ENCODE measurements at regions not wholly inside any gene's neighbourhood (a gene's known extent, or its start where the extent isn't known, plus 50 kb on each side); places are given as distances from the start of the nearest gene placed in this dataset.

DNA sequence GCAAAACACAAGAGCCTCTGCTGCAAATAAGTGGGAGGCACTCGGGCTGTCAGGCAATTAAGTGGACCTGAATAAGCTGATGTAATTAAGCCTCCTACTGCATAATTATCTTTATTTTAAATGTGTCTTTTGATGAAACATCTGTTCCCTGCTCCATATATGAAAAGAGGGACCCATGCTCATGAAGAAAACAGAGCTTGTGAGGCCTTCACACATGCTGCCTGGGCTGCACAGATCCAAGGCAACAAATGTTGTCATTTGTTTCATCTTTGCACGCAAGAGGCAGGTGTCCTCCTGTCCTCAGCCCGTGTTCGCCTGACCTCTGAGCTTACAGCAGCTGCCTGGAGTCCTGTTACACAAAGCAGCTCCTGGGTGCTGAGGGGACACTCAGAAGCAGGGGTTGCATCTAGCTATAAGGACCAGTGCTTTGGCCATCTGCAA is 381.1 kb downstream of the ZNF608 start:
- Histone ChIP-seq H3K4me3 (no peak overlapping the region), H3K36me3 (no peaks in the 10 kb centered on the region), H3K9ac (no peak overlapping the region), H3K9me3 (replicated peaks in 1 of 11) (peaks cover 6 to 20% (median 11%) of the 10 kb centered on the region in 11 experiments; a peak in 15 of 22 replicates), H3K4me1 (no peaks in the 10 kb centered on the region), H4K20me1 (no peaks in the 10 kb centered on the region), H3K4me2 (no peak overlapping the region), H3K27me3 (no peaks in the 10 kb centered on the region), H3K27ac (no peak overlapping the region)
- no peak for TF ChIP-seq Cebpa-rat (IDR thresholded peaks at IDR 0.05)

DNA sequence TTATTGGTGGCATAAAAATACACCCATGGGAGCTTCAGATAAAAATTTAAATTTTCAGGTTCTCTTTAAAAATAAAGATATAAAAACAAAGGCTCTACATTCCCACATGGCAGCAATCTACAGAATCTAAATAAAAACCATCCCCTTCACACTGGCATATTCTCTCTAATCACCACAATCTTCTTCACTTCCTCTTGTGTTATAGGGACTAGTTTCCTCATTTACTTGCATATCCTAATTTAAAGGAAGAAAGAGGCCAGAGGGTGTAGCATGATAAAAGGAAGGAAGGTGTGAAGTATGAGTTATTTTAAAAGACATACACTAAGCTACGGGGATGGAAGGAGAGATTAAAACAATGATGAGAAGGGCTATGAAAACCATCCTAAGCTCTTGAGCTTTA is 390.5 kb downstream of the ZNF608 start:
- H3K9ac ChIP-seq, result no peak overlapping the region
- peak overlapping the region in 2 of 11 experiments; percentile 32 to 46; a peak in 2 of 22 replicates for H3K4me2 ChIP-seq
- H3K4me1 ChIP-seq, result peaks cover 0 to 12% (median 0%) of the 10 kb centered on the region in 10 experiments; a peak in 4 of 20 replicates

DNA sequence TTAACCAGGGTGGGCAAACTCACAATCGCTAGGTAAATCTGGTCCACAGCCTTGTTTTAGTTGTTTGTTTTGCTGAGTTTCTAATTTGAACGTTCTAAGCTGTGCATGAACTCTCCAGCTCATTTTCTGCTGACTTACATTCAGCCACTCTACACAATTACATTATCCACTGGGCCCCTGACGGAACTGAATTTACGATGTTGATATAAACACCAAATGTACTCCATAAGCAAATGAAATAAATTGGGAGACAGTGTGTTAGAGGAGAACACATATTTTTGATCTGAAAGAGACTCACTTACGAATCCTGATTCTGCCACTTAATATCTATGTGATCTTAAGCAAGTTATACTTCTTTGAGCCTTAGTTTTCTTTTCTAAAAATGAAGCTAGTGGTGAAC is 393.4 kb downstream of the ZNF608 start:
- Histone ChIP-seq H3K9ac (no peak overlapping the region), H3K4me2 (no peak overlapping the region), H3K4me1 (peaks cover 0 to 29% (median 0%) of the 10 kb centered on the region in 10 experiments; a peak in 4 of 20 replicates), H3K27me3 (no peaks in the 10 kb centered on the region), H3K27ac (no peak overlapping the region), H4K20me1 (no peaks in the 10 kb centered on the region), H3K36me3 (no peaks in the 10 kb centered on the region), H3K9me3 (replicated peaks in 1 of 11) (peaks cover 0 to 20% (median 0%) of the 10 kb centered on the region in 11 experiments; a peak in 2 of 22 replicates), H3K4me3 (no peak overlapping the region)
- no peak for TF ChIP-seq Cebpa-rat (IDR thresholded peaks at IDR 0.05)

More for the DNA sequence above, 390.5 kb downstream of the ZNF608 start:
- Histone ChIP-seq H3K36me3 (no peaks in the 10 kb centered on the region), H3K4me3 (no peak overlapping the region), H3K27me3 (no peaks in the 10 kb centered on the region), H4K20me1 (no peaks in the 10 kb centered on the region), H3K9me3 (replicated peaks in 1 of 11) (peaks cover 0 to 26% (median 5%) of the 10 kb centered on the region in 11 experiments; a peak in 3 of 22 replicates), H3K27ac (no peak overlapping the region)
- TF ChIP-seq Cebpa-rat (IDR thresholded peaks at IDR 0.05), result no peak

DNA sequence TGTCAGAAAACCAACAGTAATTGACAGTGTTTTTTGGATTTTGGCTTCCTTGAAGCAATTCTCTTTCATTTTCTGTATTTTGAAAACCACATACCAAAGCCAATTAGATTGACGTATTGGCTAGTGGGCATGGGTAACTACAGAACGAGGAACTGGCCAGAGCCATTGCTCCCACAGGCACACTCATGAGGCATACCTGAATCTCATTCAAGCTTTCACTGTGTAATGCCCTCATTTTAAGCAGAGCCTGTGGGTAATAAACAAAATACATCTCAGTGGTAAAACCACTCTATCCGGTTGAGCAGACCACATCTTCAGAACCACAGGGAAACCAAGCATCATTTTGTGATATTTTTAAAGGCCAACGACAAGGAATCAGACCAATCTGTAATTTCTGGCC is 394.1 kb downstream of the ZNF608 start:
- Histone ChIP-seq H3K9ac (no peak overlapping the region), H3K36me3 (no peaks in the 10 kb centered on the region), H3K4me1 (peaks cover 0 to 29% (median 0%) of the 10 kb centered on the region in 10 experiments; a peak in 4 of 20 replicates), H3K4me3 (no peak overlapping the region), H4K20me1 (no peaks in the 10 kb centered on the region), H3K9me3 (replicated peaks in 1 of 11) (peaks cover 0 to 18% (median 0%) of the 10 kb centered on the region in 11 experiments; a peak in 2 of 22 replicates), H3K27me3 (no peaks in the 10 kb centered on the region), H3K27ac (no peak overlapping the region), H3K4me2 (no peak overlapping the region)
- no peak for TF ChIP-seq Cebpa-rat (IDR thresholded peaks at IDR 0.05)

DNA sequence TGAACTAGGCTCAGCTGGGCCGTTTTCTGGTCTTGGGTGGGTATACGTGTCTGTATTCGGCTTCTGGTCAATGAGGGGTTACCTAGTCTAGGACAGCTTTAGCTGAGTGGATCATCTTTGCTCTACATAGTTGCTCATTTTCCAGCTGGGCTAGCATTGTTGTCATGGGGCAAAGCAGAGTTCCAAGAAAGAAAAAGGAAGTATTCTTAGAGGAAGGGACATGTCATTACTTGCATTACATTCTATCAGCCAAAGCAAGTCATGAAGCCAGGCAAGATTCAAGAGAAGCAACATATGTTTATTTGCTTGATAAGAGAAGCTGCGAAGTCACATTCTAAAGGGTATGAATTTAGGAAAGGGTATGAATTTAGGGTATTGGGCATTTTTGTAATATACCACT is 396.5 kb downstream of the ZNF608 start:
- Histone ChIP-seq H3K4me3 (no peak overlapping the region), H4K20me1 (no peaks in the 10 kb centered on the region), H3K4me1 (peaks cover 0 to 16% (median 0%) of the 10 kb centered on the region in 10 experiments; a peak in 2 of 20 replicates), H3K4me2 (peak overlapping the region in 2 of 11 experiments; percentile 0 to 60; a peak in 2 of 22 replicates), H3K36me3 (no peaks in the 10 kb centered on the region), H3K27ac (no peak overlapping the region; a peak in 1 of 22 replicates), H3K9me3 (replicated peaks in 1 of 11) (peaks cover 0 to 7% (median 0%) of the 10 kb centered on the region in 11 experiments; a peak in 1 of 22 replicates), H3K9ac (no peak overlapping the region), H3K27me3 (no peaks in the 10 kb centered on the region)
- no peak for TF ChIP-seq Cebpa-rat (IDR thresholded peaks at IDR 0.05)

DNA sequence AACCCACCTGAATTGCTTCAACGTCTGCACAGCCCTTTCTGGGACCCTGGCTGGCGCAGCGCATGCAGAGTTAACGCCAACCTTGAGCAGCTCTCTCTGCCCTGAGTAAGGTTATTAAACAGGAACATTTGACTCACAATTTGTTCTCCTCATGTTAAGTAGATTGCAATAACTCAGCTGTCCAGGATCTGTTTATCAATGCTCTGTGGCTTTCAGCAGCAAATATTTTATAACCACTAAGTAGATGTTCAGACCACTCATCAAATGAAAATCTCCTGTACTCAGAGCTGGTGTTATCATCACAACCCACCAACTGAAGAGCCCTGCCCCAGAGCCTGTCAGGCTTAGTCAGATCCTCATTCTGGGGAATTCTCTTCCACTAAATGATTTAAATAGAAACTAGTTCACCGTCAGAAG is 403.0 kb downstream of the ZNF608 start:
- H3K4me3 ChIP-seq, result no peak overlapping the region
- no peaks in the 10 kb centered on the region for H3K36me3 ChIP-seq
- H3K9me3 ChIP-seq (replicated peaks in 1 of 11), result no peaks in the 10 kb centered on the region
- H3K4me2 ChIP-seq, result no peak overlapping the region
- no peak overlapping the region for H3K27ac ChIP-seq
- no peaks in the 10 kb centered on the region for H3K27me3 ChIP-seq
- TF ChIP-seq Cebpa-rat (IDR thresholded peaks at IDR 0.05), result no peak
- H3K9ac ChIP-seq, result no peak overlapping the region
- no peaks in the 10 kb centered on the region for H3K4me1 ChIP-seq
- H4K20me1 ChIP-seq, result no peaks in the 10 kb centered on the region

DNA sequence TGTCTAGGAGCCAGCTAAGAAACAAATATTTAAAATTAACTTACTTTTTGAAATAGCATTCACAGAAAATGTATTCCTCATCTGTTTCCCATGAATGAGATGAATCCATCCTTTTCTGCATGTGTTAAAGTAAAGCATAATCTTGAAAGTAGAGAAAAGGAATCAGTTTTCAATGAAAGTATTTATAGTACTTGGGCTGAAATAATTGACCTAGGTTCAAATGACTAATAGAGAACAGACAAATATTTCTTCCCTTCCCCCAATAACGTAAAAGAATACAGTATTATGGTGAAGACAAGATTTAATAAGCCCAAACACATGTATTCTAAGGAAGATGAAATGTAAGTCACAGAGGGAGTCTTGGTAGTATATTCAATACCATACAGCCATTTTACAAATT is 403.5 kb downstream of the ZNF608 start:
- H3K9me3 ChIP-seq (replicated peaks in 1 of 11), result no peaks in the 10 kb centered on the region
- no peaks in the 10 kb centered on the region for H4K20me1 ChIP-seq
- TF ChIP-seq Cebpa-rat (IDR thresholded peaks at IDR 0.05), result no peak
- no peak overlapping the region for H3K27ac ChIP-seq
- no peak overlapping the region for H3K9ac ChIP-seq
- H3K4me3 ChIP-seq, result no peak overlapping the region
- no peaks in the 10 kb centered on the region for H3K36me3 ChIP-seq
- no peaks in the 10 kb centered on the region for H3K4me1 ChIP-seq
- H3K27me3 ChIP-seq, result no peaks in the 10 kb centered on the region
- no peak overlapping the region for H3K4me2 ChIP-seq

DNA sequence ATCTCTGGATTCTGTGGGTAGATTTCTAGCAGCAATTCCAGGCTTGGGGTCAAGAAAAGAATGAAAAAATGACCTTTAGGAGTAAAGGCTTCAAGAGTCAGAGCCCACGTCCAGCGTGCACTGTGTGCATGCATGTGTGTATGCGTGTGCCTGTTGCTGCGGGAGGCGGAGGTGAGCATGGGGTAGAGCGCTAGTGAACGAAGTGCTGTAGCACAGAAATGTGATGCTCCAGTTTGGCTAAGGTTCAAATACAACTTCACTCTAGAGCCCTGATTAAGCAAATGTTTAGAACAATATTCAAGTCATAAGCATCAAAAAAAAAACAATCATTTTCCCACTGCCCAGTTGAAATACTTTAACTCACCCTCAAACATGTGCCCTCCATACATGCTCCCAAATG is 403.9 kb downstream of the ZNF608 start:
- H3K4me3 ChIP-seq, result no peak overlapping the region
- H3K9me3 ChIP-seq (replicated peaks in 1 of 11), result no peaks in the 10 kb centered on the region
- no peak overlapping the region for H3K27ac ChIP-seq
- H3K9ac ChIP-seq, result no peak overlapping the region
- no peaks in the 10 kb centered on the region for H3K4me1 ChIP-seq
- no peaks in the 10 kb centered on the region for H3K27me3 ChIP-seq
- no peaks in the 10 kb centered on the region for H3K36me3 ChIP-seq
- TF ChIP-seq Cebpa-rat (IDR thresholded peaks at IDR 0.05), result no peak
- no peaks in the 10 kb centered on the region for H4K20me1 ChIP-seq
- H3K4me2 ChIP-seq, result no peak overlapping the region

DNA sequence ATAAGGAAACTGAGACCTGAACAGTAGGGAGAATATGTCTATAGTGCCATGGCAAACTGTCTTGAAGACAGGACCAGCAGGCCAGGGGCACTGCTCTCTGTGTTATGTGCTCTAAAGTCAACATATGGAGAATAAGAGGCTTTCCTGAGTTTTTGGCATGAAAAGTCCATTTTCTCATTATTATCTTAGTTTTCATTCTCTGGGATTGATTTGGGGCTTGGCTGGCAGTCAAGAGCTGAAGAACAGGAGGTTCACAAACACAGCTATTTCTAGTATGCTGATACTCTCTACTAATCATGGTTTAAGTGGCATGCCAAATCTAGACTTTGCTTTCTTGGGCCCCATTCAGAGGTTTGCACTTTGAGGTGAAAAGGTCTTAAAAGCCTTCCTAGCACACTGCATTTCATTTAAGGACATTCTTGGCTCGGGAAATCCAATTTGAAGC is 404.4 kb downstream of the ZNF608 start:
- H3K4me3 ChIP-seq, result no peak overlapping the region
- no peak for TF ChIP-seq Cebpa-rat (IDR thresholded peaks at IDR 0.05)
- no peaks in the 10 kb centered on the region for H3K4me1 ChIP-seq
- H3K36me3 ChIP-seq, result no peaks in the 10 kb centered on the region
- H4K20me1 ChIP-seq, result no peaks in the 10 kb centered on the region
- no peak overlapping the region for H3K4me2 ChIP-seq
- H3K27me3 ChIP-seq, result no peaks in the 10 kb centered on the region
- H3K27ac ChIP-seq, result no peak overlapping the region
- H3K9me3 ChIP-seq (replicated peaks in 1 of 11), result no peaks in the 10 kb centered on the region
- H3K9ac ChIP-seq, result no peak overlapping the region

DNA sequence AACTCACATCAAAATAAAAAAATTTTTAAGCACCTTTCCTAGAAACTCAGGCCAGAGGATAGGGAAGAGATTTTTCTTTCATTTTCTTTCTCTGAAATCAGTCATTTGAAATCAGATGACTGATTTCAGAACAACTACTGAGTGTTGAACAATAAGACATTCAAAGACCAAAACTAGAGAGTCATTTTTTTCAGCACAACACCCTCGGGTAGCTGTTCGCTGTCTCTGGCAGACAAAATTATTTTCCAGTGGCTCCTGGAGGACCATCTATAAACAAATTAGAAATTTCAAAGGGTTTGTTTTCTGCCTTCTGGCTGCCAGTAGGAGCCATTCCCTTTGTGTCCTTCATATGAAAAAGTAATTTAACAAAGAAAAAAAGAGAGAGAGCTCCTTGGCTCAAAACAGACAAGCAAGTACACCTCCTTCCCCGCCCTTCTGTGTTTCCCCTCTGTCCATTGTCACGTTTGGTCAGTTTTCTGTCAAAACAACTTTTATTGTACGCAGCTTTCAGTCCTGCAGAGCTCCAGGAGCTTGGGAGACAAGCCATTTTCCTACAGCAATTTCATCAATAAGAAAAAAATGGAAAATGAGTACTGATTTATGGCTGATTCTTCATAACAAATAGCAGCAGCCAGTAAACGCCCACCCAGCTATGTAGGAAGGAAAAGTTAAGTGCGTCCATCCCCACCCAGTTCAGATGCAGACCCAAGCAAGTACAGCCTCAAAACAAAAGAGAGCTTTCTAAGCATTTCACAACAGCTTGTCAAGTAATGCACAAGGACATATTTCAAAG is 405.2 kb downstream of the ZNF608 start:
- Histone ChIP-seq H3K9me3 (replicated peaks in 1 of 11) (no peaks in the 10 kb centered on the region), H3K4me1 (no peaks in the 10 kb centered on the region), H3K27ac (no peak overlapping the region), H3K4me3 (no peak overlapping the region), H3K4me2 (no peak overlapping the region), H3K9ac (no peak overlapping the region), H3K36me3 (no peaks in the 10 kb centered on the region), H4K20me1 (no peaks in the 10 kb centered on the region), H3K27me3 (no peaks in the 10 kb centered on the region)
- TF ChIP-seq Cebpa-rat (IDR thresholded peaks at IDR 0.05), result no peak
